Brain microvascular endothelial cell (primary cell): ENCODE measurements at regions not wholly inside any gene's neighbourhood (a gene's known extent, or its start where the extent isn't known, plus 50 kb on each side); places are given as distances from the start of the nearest gene placed in this dataset.

Experiments used
- DNase-seq: peaks from one replicate; pipeline ENCODE4 v3.0.0-alpha.2; 2020
- H3K27ac ChIP-seq: fragments of 250-450 bp; sonication (Bioruptor Pico); 2 replicates; pipeline ENCODE4 v1.5.1; 2020; ENCODE audit warnings: mild to moderate bottlenecking, moderate library complexity
- H3K27me3 ChIP-seq: fragments of 250-450 bp; sonication (Bioruptor Pico); replicated peaks from 2 replicates; pipeline ENCODE4 v1.5.1; 2020; ENCODE audit warnings: mild to moderate bottlenecking
- H3K36me3 ChIP-seq: fragments of 250-450 bp; sonication (Bioruptor Pico); replicated peaks from 2 replicates; pipeline ENCODE4 v1.5.1; 2020; ENCODE audit warnings: mild to moderate bottlenecking
- H3K4me3 ChIP-seq: 2 replicates; pipeline ENCODE4 v1.5.1; 2011; ENCODE audit warnings: low read depth, mild to moderate bottlenecking, control low read depth, low read length, moderate library complexity
- in situ Hi-C: cut with HindIII; loops from 2 replicates; pipeline ENCODE4 v1.10.0; 2017; ENCODE audit warnings: low sequenced_read_pairs, low pct_ligation_motif_present
- TF ChIP-seq, protein P1 (sequence below): IDR thresholded peaks from 2 replicates; pipeline ENCODE4 v1.5.1; 2011; ENCODE audit warnings: low read depth, mild to moderate bottlenecking, moderate library complexity, low read length, control low read depth, inconsistent platforms; ENCODE audit errors: missing control alignments

DNA sequence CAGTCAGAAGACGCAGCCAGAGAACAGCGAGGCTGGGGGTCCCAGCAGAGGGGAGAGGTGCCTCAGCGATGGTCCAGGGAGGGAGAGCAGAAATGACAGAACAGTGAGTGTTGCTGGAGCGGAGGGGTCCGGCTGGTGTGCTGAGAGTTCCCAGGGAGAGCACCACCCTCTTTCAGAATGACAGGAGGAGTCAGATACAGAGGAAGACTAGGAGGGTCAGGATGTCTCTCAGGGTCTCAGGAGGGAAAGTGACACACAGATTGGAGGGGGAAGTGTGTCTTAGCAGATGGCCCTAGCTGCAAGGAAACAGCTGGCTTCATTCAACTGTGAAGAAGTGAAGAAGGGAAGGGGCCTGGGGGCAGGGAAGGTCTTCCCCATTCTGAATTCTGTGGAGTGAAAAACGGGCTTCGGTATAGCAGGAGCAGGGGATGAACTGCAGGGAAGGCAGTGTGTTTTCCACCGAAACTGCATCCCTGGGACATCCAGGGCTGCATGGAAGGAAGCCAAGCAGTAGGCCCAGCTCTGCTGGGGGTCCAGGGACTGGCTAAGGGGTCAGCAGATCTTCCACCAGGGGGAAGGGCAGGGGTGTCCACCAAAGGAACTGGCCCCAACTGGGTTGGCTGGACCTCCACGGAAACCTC is 90.0 kb upstream of the OTOS start:
- in situ Hi-C loops: loop anchor here (10.0 kb wide), 1 partner anchor 204 kb away; the partner anchor contains the start of gene GPC1
- H3K27me3 ChIP-seq: no peaks in the 10 kb centered on the region
- DNase-seq: no peak
- H3K4me3 ChIP-seq: no peak overlapping the region
- no peak overlapping the region for H3K27ac ChIP-seq
- no peaks in the 10 kb centered on the region for H3K36me3 ChIP-seq
- TF ChIP-seq, protein P1, sequence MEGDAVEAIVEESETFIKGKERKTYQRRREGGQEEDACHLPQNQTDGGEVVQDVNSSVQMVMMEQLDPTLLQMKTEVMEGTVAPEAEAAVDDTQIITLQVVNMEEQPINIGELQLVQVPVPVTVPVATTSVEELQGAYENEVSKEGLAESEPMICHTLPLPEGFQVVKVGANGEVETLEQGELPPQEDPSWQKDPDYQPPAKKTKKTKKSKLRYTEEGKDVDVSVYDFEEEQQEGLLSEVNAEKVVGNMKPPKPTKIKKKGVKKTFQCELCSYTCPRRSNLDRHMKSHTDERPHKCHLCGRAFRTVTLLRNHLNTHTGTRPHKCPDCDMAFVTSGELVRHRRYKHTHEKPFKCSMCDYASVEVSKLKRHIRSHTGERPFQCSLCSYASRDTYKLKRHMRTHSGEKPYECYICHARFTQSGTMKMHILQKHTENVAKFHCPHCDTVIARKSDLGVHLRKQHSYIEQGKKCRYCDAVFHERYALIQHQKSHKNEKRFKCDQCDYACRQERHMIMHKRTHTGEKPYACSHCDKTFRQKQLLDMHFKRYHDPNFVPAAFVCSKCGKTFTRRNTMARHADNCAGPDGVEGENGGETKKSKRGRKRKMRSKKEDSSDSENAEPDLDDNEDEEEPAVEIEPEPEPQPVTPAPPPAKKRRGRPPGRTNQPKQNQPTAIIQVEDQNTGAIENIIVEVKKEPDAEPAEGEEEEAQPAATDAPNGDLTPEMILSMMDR: no peak

GRCh38 chr2:240231838-240232244 is 91.4 kb upstream of the OTOS start:
- in situ Hi-C loops: loop anchor here (10.0 kb wide), 1 partner anchor 203 kb away; the partner anchor contains the start of gene GPC1
- Histone ChIP-seq H3K4me3 (no peak overlapping the region), H3K27me3 (no peaks in the 10 kb centered on the region), H3K27ac (no peak overlapping the region), H3K36me3 (no peaks in the 10 kb centered on the region)
- DNase-seq: no peak
- TF ChIP-seq, protein P1: no peak

DNA sequence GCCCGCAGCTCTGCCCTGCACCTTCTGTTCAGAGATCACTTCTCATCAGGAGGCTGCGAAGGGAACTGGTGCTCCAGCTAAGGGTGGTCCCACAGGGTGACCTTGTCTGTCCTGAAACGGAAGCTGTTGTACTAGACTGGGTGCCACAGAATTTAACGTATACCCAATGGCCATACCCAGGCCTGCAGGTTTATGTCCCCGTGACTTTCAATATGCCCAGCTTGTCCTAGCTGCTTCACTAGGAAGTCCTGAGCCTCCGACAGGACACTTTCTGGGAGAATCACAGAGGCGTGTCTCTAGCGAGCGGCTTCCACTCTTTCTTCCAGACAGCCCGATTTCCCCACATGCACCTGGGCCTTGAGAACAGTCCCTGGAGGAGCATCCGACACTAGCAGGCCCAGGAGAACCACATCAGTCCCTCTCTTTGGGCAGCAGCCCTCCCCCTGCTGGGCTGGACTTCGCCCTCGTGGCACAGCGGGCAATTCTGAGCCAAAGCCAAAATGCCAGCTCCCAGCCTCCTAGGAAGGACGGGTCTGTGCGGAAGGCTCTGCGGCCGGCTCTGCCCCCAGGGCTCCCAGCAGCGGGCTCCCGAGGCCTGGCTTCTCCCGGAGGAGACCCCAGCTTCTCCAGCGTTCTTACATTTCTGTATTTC is 91.9 kb upstream of the OTOS start:
- in situ Hi-C loops: loop anchor here (10.0 kb wide), 1 partner anchor 202 kb away; the partner anchor contains the start of gene GPC1
- Histone ChIP-seq H3K4me3 (no peak overlapping the region), H3K27me3 (no peaks in the 10 kb centered on the region), H3K36me3 (no peaks in the 10 kb centered on the region), H3K27ac (no peak overlapping the region)
- TF ChIP-seq, protein P1: no peak
- no peak for DNase-seq

GRCh38 chr2:240232961-240233884 is 92.8 kb upstream of the OTOS start:
- Histone ChIP-seq H3K36me3 (no peaks in the 10 kb centered on the region), H3K27ac (no peak overlapping the region), H3K27me3 (no peaks in the 10 kb centered on the region), H3K4me3 (peak overlapping the region; percentile 43)
- peak; percentile 70 for DNase-seq
- TF ChIP-seq, protein P1: peak; percentile 90
- in situ Hi-C loops: loop anchor here (10.0 kb wide), 1 partner anchor 202 kb away; the partner anchor contains the start of gene GPC1

DNA sequence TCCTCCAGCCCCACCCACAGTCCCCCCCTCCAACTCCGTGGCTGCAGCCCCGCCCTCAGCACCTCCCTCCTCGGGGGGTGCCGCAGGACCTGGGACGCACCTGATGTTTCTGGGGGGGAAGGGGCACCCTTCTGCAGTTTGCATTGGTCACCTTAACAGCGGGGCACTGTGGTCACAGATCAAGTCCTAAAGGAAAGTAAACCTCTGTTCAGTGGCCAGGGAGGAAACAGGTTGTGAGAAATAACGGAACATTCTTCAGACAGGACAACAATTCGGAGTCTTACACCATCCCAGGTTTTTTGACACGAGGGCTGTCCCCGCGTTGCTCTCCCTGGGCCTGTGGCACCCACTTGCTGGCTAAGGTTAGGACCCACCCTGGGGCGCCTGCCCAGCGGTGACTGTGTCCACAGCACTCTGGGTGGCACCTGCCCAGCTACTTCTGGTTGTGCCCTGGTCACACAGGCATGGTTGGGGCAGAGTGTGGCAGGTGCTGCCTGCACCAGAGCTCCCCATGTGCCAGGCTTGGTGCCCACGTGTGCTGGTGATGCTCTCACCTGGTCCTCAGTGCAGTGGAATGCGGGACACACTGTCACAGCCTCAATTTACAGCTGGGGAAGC is 93.5 kb upstream of the OTOS start:
- Histone ChIP-seq H3K27ac (no peak overlapping the region), H3K36me3 (no peaks in the 10 kb centered on the region), H3K4me3 (no peak overlapping the region), H3K27me3 (no peaks in the 10 kb centered on the region)
- in situ Hi-C loops: loop anchor here (10.0 kb wide), 1 partner anchor 201 kb away; the partner anchor contains the start of gene GPC1
- no peak for DNase-seq
- TF ChIP-seq, protein P1: no peak
